Gastroesophageal sphincter (tissue), 4 donors: ENCODE measurements at regions not wholly inside any gene's neighbourhood (a gene's known extent, or its start where the extent isn't known, plus 50 kb on each side); places are given as distances from the start of the nearest gene placed in this dataset.

ENCODE experiments used
- ATAC-seq: fragments of 150-250 bp; one replicate; pipeline ENCODE4 v1.9.1; 2016; ENCODE audit warnings: mild to moderate bottlenecking, moderate library complexity
- H3K27ac ChIP-seq, 4 donors: fragments of 200-600 bp; sonication (generic) in 3 of 4; 1 replicate in 3 of 4; 2 replicates in 1 of 4; pipeline ENCODE4 v1.5.1; 2016 to 2019
- H3K27me3 ChIP-seq: fragments of 200-600 bp; sonication (generic); one replicate; pipeline ENCODE4 v1.5.1; 2019
- H3K36me3 ChIP-seq, 2 donors: fragments of 200-600 bp; sonication (generic); one replicate each; pipeline ENCODE4 v1.5.1; 2019; ENCODE audit warnings: control low read depth in 1 of 2
- H3K4me1 ChIP-seq, 3 donors: fragments of 200-600 bp; sonication (generic); 1 replicate in 2 of 3; 2 replicates in 1 of 3; pipeline ENCODE4 v1.5.1; 2016 to 2019; ENCODE audit warnings: control low read depth in 2 of 3
- H3K4me3 ChIP-seq, 2 donors: fragments of 200-600 bp; sonication (generic); one replicate each; pipeline ENCODE4 v1.5.1; 2019; ENCODE audit warnings: mild to moderate bottlenecking in 1 of 2, moderate library complexity in 1 of 2
- H3K9me3 ChIP-seq, 3 donors: fragments of 200-600 bp; sonication (generic); one replicate each; pipeline ENCODE4 v1.5.1; 2017 to 2019; ENCODE audit warnings: control low read depth in 2 of 3
- CTCF ChIP-seq, 4 experiments: fragments of 200-600 bp in 2 of 4; fragments of 450-650 bp in 2 of 4; sonication (generic) in 1 of 4; IDR thresholded peaks; one replicate each; pipeline ENCODE4 v1.5.1; 2017 to 2019; ENCODE audit warnings: antibody characterized with exemption in 4 of 4, mild to moderate bottlenecking in 2 of 4, moderate library complexity in 2 of 4
- EP300 ChIP-seq: sonication (generic); formaldehyde crosslinking; IDR thresholded peaks from one replicate; pipeline ENCODE4 v1.6.1; 2017; ENCODE audit warnings: antibody characterized with exemption, mild to moderate bottlenecking
- POLR2A ChIP-seq, 2 donors: fragments of 450-650 bp; IDR thresholded peaks; one replicate each; pipeline ENCODE4 v1.6.1; 2017; ENCODE audit warnings: antibody characterized with exemption in 2 of 2, mild to moderate bottlenecking in 2 of 2, moderate library complexity in 1 of 2
- POLR2AphosphoS5 ChIP-seq: sonication (generic); formaldehyde crosslinking; IDR thresholded peaks from one replicate; pipeline ENCODE4 v1.6.1; 2017; ENCODE audit warnings: antibody characterized with exemption
- WGBS, 2 donors: methylation state at CpG; one replicate each; pipeline ENCODE4 v1.1.5; 2018; ENCODE audit warnings: low coverage in 1 of 2; 5-methylcytosine and 5-hydroxymethylcytosine counted together

GRCh38 chr7:142689439-142690120 lies 59.7 kb upstream of the PRSS1 start:
- no peaks in the 10 kb centered on the region for H3K27me3 ChIP-seq
- H3K27ac ChIP-seq = no peak overlapping the region
- no peak for TF ChIP-seq POLR2A (IDR thresholded peaks at IDR 0.05)
- TF ChIP-seq POLR2AphosphoS5 = no peak
- no peaks in the 10 kb centered on the region for H3K9me3 ChIP-seq
- ATAC-seq = no peak
- WGBS, 2 donors = 62 to 70% methylated on average over 3 of the region's 3 CpGs
- no peaks in the 10 kb centered on the region for H3K36me3 ChIP-seq
- no peaks in the 10 kb centered on the region for H3K4me1 ChIP-seq
- no peak overlapping the region for H3K4me3 ChIP-seq

GRCh38 chr7:142685877-142686508 lies 63.3 kb upstream of the PRSS1 start:
- 53% methylated on average over 2 of the region's 2 CpGs; no CpG with 5 or more reads in 1 of the 2 donors for WGBS, 2 donors
- Histone ChIP-seq H3K27ac (no peak overlapping the region), H3K27me3 (no peaks in the 10 kb centered on the region), H3K36me3 (no peaks in the 10 kb centered on the region), H3K4me3 (no peak overlapping the region), H3K9me3 (no peaks in the 10 kb centered on the region), H3K4me1 (no peaks in the 10 kb centered on the region)
- ATAC-seq = no peak
- no peak for TF ChIP-seq CTCF (IDR thresholded peaks at IDR 0.05)
- TF ChIP-seq POLR2A (IDR thresholded peaks at IDR 0.05) = no peak
- no peak for TF ChIP-seq EP300
- no peak for TF ChIP-seq POLR2AphosphoS5

- TF ChIP-seq POLR2AphosphoS5 (no peak), CTCF (IDR thresholded peaks at IDR 0.05) (no peak), EP300 (no peak), POLR2A (IDR thresholded peaks at IDR 0.05) (no peak)
- H3K4me1 ChIP-seq = no peaks in the 10 kb centered on the region
- H3K27me3 ChIP-seq = no peaks in the 10 kb centered on the region
- peaks cover 0 to 5% (median 0%) of the 10 kb centered on the region in 3 donors for H3K9me3 ChIP-seq
- no peak for ATAC-seq
- H3K27ac ChIP-seq = no peak overlapping the region
- 71 to 81% methylated on average over 3 of the region's 3 CpGs for WGBS, 2 donors
- H3K36me3 ChIP-seq = no peaks in the 10 kb centered on the region
- H3K4me3 ChIP-seq = no peak overlapping the region
Observed at GRCh38 chr7:142681314-142682092, 67.8 kb upstream of the PRSS1 start.

GRCh38 chr7:142671506-142671905 lies 77.8 kb upstream of the PRSS1 start:
- TF ChIP-seq EP300 = no peak
- TF ChIP-seq POLR2AphosphoS5 = no peak
- no peak for TF ChIP-seq POLR2A (IDR thresholded peaks at IDR 0.05)
- TF ChIP-seq CTCF (IDR thresholded peaks at IDR 0.05) = no peak
- H3K4me1 ChIP-seq = no peaks in the 10 kb centered on the region
- peaks cover 0 to 14% (median 0%) of the 10 kb centered on the region in 3 donors for H3K9me3 ChIP-seq
- H3K27ac ChIP-seq = no peak overlapping the region
- H3K4me3 ChIP-seq = no peak overlapping the region
- no peak for ATAC-seq
- no peaks in the 10 kb centered on the region for H3K27me3 ChIP-seq
- H3K36me3 ChIP-seq = no peaks in the 10 kb centered on the region
- WGBS, 2 donors = 52 to 60% methylated on average over 2 of the region's 2 CpGs

- H3K4me1 ChIP-seq = no peaks in the 10 kb centered on the region
- ATAC-seq = no peak
- no peaks in the 10 kb centered on the region for H3K36me3 ChIP-seq
- H3K9me3 ChIP-seq = peaks cover 0 to 14% (median 0%) of the 10 kb centered on the region in 3 donors
- no peak overlapping the region for H3K4me3 ChIP-seq
- WGBS, 2 donors = 0 to 33% methylated on average over 1 of the region's 1 CpG
- no peaks in the 10 kb centered on the region for H3K27me3 ChIP-seq
- no peak for TF ChIP-seq CTCF (IDR thresholded peaks at IDR 0.05)
- TF ChIP-seq POLR2AphosphoS5 = no peak
- no peak for TF ChIP-seq EP300
- no peak for TF ChIP-seq POLR2A (IDR thresholded peaks at IDR 0.05)
- H3K27ac ChIP-seq = no peak overlapping the region
Observed at GRCh38 chr7:142670511-142670910, 78.8 kb upstream of the PRSS1 start.
